ENCODE measurements at regions not wholly inside any gene's neighbourhood (a gene's known extent, or its start where the extent isn't known, plus 50 kb on each side); places are given as distances from the start of the nearest gene placed in this dataset.

DNA sequence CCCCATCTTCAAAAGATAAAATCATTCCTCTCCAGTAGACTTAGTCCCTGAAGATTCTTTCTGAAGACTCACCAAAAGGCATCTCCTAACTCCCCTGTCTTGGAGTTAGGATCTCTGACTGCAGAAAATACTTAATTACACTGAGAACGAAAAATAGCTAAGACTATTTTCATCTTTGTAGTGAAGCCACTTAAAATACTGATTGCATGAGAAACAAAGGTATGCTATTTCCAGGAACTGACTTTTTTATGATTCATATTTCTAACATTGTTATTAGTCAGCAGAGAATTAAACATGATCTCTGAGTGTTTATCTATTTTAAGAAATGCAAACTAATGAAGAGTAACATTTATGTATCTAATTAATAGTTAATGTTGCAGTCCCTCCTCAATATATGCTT, 71.8 kb upstream of the NR3C2 start:
- no peak for DNase-seq

DNA sequence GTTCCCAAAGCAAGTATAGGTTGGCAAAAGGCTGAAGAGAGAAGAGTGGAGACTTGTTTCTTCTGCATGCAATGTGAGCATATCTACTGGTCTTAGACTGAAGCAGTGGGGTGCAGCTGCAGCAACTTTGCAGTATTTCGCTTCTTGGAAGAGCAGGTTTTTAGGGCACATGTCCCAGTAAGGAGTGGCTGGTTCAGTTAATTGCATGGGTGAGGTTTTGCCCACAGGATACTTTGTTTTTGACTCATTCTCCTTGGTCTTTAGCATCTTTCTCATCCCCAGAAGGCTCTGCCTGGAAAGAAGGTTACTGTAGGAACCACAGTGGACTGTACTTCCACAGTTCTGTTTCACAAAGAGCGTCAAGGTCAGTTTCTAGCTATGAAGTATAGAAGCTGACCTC, 68.0 kb upstream of the NR3C2 start:
- no peak for DNase-seq

DNA sequence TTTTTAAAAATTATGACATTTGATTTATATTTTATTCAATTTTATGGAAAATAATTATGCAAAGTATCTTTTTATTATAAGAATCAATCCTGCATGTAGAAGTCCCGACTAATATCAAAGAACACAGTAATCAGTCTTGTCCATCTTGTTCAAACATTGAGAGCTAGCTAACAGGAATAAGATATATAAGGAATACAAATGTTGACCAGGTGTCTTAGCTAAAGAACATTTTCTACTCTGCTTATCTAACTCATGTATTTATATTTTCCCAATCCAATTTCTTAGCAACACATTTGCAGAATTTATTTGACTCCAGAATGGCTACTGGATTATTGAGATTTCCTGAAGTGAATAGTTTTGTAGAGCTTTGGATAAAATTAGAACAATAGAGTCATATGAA, 61.5 kb upstream of the NR3C2 start:
- no peak for DNase-seq

DNA sequence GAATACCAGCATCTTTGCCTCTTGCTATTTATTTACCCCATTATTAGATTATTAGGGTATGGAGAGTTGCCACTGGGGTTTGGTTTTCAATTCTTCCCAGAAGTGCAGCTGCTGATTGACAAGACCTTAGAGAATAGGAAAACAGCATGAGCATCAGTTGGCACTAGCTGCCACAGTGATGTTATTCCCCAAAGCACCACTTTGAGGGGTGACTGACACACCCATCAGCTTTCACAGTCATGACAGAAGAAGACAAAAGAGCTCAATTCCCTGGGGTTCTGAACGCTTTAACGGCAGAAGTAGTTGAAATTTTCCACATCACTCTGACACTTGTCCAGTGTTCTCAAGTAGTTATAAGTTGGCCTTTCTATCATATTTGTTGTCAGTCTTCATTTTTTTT, 55.0 kb upstream of the NR3C2 start:
- no peak for DNase-seq

DNA sequence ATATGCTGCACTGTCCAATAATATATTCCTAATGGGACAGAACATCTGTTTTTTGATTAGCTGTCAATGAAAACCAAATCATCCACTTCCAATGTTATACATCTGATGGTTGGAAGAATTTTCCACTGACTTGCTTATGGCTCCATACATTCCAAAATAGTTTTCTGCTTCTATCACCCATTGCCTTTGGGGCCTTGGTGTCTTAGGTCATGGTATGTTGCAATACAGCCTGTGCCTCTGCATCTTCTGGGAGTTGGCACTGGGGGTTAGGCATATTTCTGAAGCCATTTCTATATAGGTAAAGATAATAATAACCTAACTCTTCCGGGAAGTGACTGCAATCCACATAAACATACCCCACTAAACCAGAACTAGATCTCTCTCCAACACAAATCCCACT, 53.2 kb upstream of the NR3C2 start:
- DNase-seq, result no peak
